H1 (cell line): ENCODE measurements at regions not wholly inside any gene's neighbourhood (a gene's known extent, or its start where the extent isn't known, plus 50 kb on each side); places are given as distances from the start of the nearest gene placed in this dataset.

Experiments used
- ASH2L ChIP-seq: fragments of 200-600, 300-600 bp; sonication (generic); IDR thresholded peaks from one replicate; pipeline ENCODE4 v1.7.1; 2017; ENCODE audit warnings: low read length
- ATF3 ChIP-seq: IDR thresholded peaks from 2 replicates; pipeline ENCODE4 v1.6.1; 2011; ENCODE audit warnings: low read depth, mild to moderate bottlenecking, low read length; ENCODE audit not compliant: insufficient read depth
- CHD2 ChIP-seq: IDR thresholded peaks from 2 replicates; pipeline ENCODE4 v1.6.1; 2012; ENCODE audit warnings: low read length, improper control_type of control experiment
- CTBP2 ChIP-seq: IDR thresholded peaks from 2 replicates; pipeline ENCODE4 v1.7.0; 2011; ENCODE audit warnings: borderline replicate concordance, mild to moderate bottlenecking, moderate library complexity, mixed read lengths, low read length; ENCODE audit not compliant: insufficient read depth, insufficient read length
- KDM1A ChIP-seq: fragments of 200-600, 300-600 bp; sonication (generic); IDR thresholded peaks from 2 replicates; pipeline ENCODE4 v1.7.1; 2016; ENCODE audit warnings: mild to moderate bottlenecking, low read length, borderline replicate concordance
- MAFK ChIP-seq: IDR thresholded peaks from 2 replicates; pipeline ENCODE4 v1.6.1; 2012; ENCODE audit warnings: low read depth, mild to moderate bottlenecking, improper control_type of control experiment, low read length
- NRF1 ChIP-seq: IDR thresholded peaks from 2 replicates; pipeline ENCODE4 v1.6.1; 2011; ENCODE audit warnings: mild to moderate bottlenecking, low read depth, low read length, improper control_type of control experiment
- SP1 ChIP-seq: IDR thresholded peaks from 2 replicates; pipeline ENCODE4 v1.6.1; 2011; ENCODE audit warnings: low read depth, low read length
- TF ChIP-seq, protein P1 (sequence below): fragments of 300-600 bp; sonication (generic); IDR thresholded peaks from 2 replicates; pipeline ENCODE4 v1.7.1; 2012; ENCODE audit warnings: low read length, moderate library complexity, mild to moderate bottlenecking, inconsistent platforms; ENCODE audit not compliant: insufficient replicate concordance

DNA sequence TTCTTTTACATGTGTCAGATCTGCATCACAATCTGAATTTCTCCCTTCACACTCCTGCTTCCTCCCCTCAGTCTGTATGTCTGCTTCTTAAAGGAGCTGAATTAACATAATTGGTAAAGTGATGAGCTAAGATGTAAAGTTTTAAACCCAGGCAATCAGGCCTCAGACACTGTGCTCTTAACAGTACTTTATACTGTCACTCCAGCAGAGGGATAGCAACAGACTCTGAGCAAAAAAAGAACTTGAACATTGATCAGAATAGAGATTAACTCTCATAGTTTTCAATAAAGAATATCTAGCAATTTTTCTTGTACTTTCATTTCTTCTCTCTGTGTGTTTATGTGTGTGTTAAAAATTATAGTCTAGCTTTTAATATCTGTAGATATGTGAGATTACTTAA lies 110.3 kb downstream of the DUSP10 start (continued):
- TF ChIP-seq, protein P1, sequence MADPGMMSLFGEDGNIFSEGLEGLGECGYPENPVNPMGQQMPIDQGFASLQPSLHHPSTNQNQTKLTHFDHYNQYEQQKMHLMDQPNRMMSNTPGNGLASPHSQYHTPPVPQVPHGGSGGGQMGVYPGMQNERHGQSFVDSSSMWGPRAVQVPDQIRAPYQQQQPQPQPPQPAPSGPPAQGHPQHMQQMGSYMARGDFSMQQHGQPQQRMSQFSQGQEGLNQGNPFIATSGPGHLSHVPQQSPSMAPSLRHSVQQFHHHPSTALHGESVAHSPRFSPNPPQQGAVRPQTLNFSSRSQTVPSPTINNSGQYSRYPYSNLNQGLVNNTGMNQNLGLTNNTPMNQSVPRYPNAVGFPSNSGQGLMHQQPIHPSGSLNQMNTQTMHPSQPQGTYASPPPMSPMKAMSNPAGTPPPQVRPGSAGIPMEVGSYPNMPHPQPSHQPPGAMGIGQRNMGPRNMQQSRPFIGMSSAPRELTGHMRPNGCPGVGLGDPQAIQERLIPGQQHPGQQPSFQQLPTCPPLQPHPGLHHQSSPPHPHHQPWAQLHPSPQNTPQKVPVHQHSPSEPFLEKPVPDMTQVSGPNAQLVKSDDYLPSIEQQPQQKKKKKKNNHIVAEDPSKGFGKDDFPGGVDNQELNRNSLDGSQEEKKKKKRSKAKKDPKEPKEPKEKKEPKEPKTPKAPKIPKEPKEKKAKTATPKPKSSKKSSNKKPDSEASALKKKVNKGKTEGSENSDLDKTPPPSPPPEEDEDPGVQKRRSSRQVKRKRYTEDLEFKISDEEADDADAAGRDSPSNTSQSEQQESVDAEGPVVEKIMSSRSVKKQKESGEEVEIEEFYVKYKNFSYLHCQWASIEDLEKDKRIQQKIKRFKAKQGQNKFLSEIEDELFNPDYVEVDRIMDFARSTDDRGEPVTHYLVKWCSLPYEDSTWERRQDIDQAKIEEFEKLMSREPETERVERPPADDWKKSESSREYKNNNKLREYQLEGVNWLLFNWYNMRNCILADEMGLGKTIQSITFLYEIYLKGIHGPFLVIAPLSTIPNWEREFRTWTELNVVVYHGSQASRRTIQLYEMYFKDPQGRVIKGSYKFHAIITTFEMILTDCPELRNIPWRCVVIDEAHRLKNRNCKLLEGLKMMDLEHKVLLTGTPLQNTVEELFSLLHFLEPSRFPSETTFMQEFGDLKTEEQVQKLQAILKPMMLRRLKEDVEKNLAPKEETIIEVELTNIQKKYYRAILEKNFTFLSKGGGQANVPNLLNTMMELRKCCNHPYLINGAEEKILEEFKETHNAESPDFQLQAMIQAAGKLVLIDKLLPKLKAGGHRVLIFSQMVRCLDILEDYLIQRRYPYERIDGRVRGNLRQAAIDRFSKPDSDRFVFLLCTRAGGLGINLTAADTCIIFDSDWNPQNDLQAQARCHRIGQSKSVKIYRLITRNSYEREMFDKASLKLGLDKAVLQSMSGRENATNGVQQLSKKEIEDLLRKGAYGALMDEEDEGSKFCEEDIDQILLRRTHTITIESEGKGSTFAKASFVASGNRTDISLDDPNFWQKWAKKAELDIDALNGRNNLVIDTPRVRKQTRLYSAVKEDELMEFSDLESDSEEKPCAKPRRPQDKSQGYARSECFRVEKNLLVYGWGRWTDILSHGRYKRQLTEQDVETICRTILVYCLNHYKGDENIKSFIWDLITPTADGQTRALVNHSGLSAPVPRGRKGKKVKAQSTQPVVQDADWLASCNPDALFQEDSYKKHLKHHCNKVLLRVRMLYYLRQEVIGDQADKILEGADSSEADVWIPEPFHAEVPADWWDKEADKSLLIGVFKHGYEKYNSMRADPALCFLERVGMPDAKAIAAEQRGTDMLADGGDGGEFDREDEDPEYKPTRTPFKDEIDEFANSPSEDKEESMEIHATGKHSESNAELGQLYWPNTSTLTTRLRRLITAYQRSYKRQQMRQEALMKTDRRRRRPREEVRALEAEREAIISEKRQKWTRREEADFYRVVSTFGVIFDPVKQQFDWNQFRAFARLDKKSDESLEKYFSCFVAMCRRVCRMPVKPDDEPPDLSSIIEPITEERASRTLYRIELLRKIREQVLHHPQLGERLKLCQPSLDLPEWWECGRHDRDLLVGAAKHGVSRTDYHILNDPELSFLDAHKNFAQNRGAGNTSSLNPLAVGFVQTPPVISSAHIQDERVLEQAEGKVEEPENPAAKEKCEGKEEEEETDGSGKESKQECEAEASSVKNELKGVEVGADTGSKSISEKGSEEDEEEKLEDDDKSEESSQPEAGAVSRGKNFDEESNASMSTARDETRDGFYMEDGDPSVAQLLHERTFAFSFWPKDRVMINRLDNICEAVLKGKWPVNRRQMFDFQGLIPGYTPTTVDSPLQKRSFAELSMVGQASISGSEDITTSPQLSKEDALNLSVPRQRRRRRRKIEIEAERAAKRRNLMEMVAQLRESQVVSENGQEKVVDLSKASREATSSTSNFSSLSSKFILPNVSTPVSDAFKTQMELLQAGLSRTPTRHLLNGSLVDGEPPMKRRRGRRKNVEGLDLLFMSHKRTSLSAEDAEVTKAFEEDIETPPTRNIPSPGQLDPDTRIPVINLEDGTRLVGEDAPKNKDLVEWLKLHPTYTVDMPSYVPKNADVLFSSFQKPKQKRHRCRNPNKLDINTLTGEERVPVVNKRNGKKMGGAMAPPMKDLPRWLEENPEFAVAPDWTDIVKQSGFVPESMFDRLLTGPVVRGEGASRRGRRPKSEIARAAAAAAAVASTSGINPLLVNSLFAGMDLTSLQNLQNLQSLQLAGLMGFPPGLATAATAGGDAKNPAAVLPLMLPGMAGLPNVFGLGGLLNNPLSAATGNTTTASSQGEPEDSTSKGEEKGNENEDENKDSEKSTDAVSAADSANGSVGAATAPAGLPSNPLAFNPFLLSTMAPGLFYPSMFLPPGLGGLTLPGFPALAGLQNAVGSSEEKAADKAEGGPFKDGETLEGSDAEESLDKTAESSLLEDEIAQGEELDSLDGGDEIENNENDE: no peak
- TF ChIP-seq SP1 (no peak), CTBP2 (no peak), MAFK (no peak), NRF1 (no peak), KDM1A (no peak), CHD2 (no peak), ASH2L (no peak), ATF3 (no peak)
- TF ChIP-seq, all 59 proteins: peak for 0
